SHP77 treated with DMSO at 0.1 percent for 48 hours (cell line): ENCODE measurements at regions not wholly inside any gene's neighbourhood (a gene's known extent, or its start where the extent isn't known, plus 50 kb on each side); places are given as distances from the start of the nearest gene placed in this dataset.
"Not testable (repeated sequence)": the region's sequence is repeated elsewhere in the genome, so short reads cannot be mapped to it uniquely, and the experiment has no call there.

Experiments
- DNase-seq: peaks from one replicate; lab custom pipeline; 2025; lab: John Stamatoyannopoulos, UW

GRCh38 chr16:21487956-21488355 is 111.4 kb upstream of the METTL9 start:
- DNase-seq = not testable (repeated sequence)

GRCh38 chr16:21499046-21499445 is 100.3 kb upstream of the METTL9 start:
- DNase-seq = not testable (repeated sequence)

- not testable (repeated sequence) for DNase-seq
Measured at GRCh38 chr16:21501223-21501868, 98.0 kb upstream of the METTL9 start.

GRCh38 chr16:21501869-21502667 is 97.3 kb upstream of the METTL9 start:
- DNase-seq = no peak

GRCh38 chr16:21503574-21503920 is 95.8 kb upstream of the METTL9 start:
- DNase-seq = not testable (repeated sequence)

GRCh38 chr16:21503941-21504832 is 95.2 kb upstream of the METTL9 start:
- DNase-seq = not testable (repeated sequence)

GRCh38 chr16:21505751-21506520 is 93.4 kb upstream of the METTL9 start:
- not testable (repeated sequence) for DNase-seq

GRCh38 chr16:21506857-21507456 is 92.4 kb upstream of the METTL9 start:
- not testable (repeated sequence) for DNase-seq

GRCh38 chr16:21507631-21508305 is 91.6 kb upstream of the METTL9 start:
- DNase-seq = not testable (repeated sequence)

GRCh38 chr16:21508661-21509436 is 90.5 kb upstream of the METTL9 start:
- not testable (repeated sequence) for DNase-seq

GRCh38 chr16:21509437-21510086 is 89.8 kb upstream of the METTL9 start:
- DNase-seq = not testable (repeated sequence)

- not testable (repeated sequence) for DNase-seq
Measured at GRCh38 chr16:21510869-21511255, 88.5 kb upstream of the METTL9 start.

- DNase-seq = not testable (repeated sequence)
Measured at GRCh38 chr16:21511315-21512210, 87.8 kb upstream of the METTL9 start.

- not testable (repeated sequence) for DNase-seq
Measured at GRCh38 chr16:21512280-21513192, 86.8 kb upstream of the METTL9 start.

- DNase-seq = not testable (repeated sequence)
Measured at GRCh38 chr16:21513337-21513741, 86.0 kb upstream of the METTL9 start.

GRCh38 chr16:21513812-21514473 is 85.4 kb upstream of the METTL9 start:
- DNase-seq = not testable (repeated sequence)

- not testable (repeated sequence) for DNase-seq
Measured at GRCh38 chr16:21514474-21514840, 84.9 kb upstream of the METTL9 start.
